Astrocyte of the spinal cord (primary cell): ENCODE measurements at regions not wholly inside any gene's neighbourhood (a gene's known extent, or its start where the extent isn't known, plus 50 kb on each side); places are given as distances from the start of the nearest gene placed in this dataset.
A peak's percentile ranks its signal among the peaks of the same experiment; 100 is the strongest.

Experiments
- DNase-seq: peaks from one replicate; pipeline ENCODE4 v3.0.0; 2011; ENCODE audit warnings: low read depth, low spot score
- H3K4me3 ChIP-seq: 2 replicates; pipeline ENCODE4 v1.5.1; 2011; ENCODE audit warnings: low read depth, mild to moderate bottlenecking, low read length, moderate library complexity
- in situ Hi-C: cut with HindIII; loops from 2 replicates; pipeline ENCODE4 v1.10.0; 2017; ENCODE audit warnings: low sequenced_read_pairs
- TF ChIP-seq, protein P1 (sequence below): IDR thresholded peaks from 2 replicates; pipeline ENCODE4 v1.5.1; 2012; ENCODE audit warnings: low read depth, mild to moderate bottlenecking, low read length, inconsistent platforms

GRCh38 chr10:44650691-44651661 lies 260.2 kb upstream of the TMEM72 start:
- DNase-seq = no peak
- no peak overlapping the region for H3K4me3 ChIP-seq
- TF ChIP-seq, protein P1, sequence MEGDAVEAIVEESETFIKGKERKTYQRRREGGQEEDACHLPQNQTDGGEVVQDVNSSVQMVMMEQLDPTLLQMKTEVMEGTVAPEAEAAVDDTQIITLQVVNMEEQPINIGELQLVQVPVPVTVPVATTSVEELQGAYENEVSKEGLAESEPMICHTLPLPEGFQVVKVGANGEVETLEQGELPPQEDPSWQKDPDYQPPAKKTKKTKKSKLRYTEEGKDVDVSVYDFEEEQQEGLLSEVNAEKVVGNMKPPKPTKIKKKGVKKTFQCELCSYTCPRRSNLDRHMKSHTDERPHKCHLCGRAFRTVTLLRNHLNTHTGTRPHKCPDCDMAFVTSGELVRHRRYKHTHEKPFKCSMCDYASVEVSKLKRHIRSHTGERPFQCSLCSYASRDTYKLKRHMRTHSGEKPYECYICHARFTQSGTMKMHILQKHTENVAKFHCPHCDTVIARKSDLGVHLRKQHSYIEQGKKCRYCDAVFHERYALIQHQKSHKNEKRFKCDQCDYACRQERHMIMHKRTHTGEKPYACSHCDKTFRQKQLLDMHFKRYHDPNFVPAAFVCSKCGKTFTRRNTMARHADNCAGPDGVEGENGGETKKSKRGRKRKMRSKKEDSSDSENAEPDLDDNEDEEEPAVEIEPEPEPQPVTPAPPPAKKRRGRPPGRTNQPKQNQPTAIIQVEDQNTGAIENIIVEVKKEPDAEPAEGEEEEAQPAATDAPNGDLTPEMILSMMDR = no peak
- in situ Hi-C loops = no loop called here

DNA sequence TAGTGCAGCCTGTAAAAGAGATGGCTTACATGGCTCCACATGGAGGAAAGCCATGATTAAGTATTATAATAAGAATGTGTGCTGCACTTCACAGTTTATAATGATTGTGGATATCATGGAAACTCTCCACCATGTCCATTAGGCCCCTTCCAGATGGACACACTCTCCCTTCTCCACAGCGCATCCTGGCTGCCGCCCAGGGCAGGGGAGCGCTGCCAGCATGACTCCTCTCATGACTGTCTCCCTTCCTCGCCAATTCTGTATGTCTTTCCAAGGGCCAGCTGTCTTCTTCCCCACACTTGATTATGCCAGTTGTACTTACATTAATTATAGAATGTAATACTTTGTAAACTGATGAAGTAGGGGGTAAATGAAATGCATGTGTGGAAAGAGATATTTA lies 259.3 kb upstream of the TMEM72 start:
- TF ChIP-seq, protein P1 = no peak
- no peak for DNase-seq
- in situ Hi-C loops = no loop called here
- no peak overlapping the region for H3K4me3 ChIP-seq

- H3K4me3 ChIP-seq = no peak overlapping the region
- in situ Hi-C loops = no loop called here
- TF ChIP-seq, protein P1 = no peak
- DNase-seq = no peak
These were observed 251.8 kb upstream of the TMEM72 start for GRCh38 chr10:44659320-44659719.

DNA sequence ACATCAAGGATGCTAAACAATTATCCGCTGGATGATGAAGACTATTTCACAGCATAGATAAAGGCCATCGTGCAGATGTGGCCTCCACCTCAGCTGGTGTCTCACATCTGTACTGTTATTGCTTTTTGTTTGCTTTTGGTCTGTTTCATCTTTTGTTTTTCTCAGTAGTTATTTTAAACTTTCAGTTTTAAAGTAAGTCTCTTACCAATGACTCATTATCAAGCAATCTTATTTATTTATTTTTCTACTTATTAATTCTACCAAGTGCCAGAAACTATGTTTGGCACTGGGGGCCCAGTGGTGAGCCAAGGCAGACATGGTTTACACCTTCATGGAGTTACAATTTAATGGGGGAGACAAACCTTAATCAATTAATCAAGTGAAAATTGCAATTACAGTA lies 250.9 kb upstream of the TMEM72 start:
- H3K4me3 ChIP-seq = no peak overlapping the region
- in situ Hi-C loops = no loop called here
- TF ChIP-seq, protein P1 = no peak
- peak; percentile 23 for DNase-seq

DNA sequence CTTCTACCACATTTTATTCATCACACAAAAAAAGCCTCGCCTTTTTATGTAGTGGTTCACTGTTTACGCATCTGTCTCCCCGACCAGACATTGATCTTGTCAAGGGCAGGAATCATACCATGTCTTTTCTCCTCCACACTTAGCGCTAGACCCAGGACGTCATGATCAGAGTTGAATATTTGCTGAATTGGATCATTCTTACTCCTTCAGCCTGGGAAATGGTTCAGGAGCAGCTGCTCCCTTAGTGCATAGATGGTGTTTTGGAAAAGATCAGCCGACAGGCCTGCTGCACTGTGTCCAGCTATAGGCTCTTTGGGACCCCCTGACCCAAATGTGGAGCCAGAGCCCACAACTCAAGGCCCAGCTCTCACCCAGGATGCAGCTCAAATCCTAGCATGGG lies 249.1 kb upstream of the TMEM72 start:
- H3K4me3 ChIP-seq = no peak overlapping the region
- no peak for DNase-seq
- TF ChIP-seq, protein P1 = no peak
- in situ Hi-C loops = no loop called here

- no peak for DNase-seq
- in situ Hi-C loops = no loop called here
- no peak overlapping the region for H3K4me3 ChIP-seq
- TF ChIP-seq, protein P1 = no peak
These were observed 242.8 kb upstream of the TMEM72 start for GRCh38 chr10:44668336-44668735.
